Activated CD4-positive, alpha-beta memory T cell treated with anti-CD3 and anti-CD28 coated beads, Interleukin-2, amount 10 ng/mL, durations not matched to agents 7 days and 5 days (primary cell): ENCODE measurements at regions not wholly inside any gene's neighbourhood (a gene's known extent, or its start where the extent isn't known, plus 50 kb on each side); places are given as distances from the start of the nearest gene placed in this dataset.

ENCODE experiments used
- CTCF ChIA-PET: fragments of 350-600 bp; sonication (Branson Sonifier 250); formaldehyde crosslinking; loops from one replicate; lab custom pipeline; 2021; ENCODE audit warnings: antibody characterized with exemption, inconsistent platforms; lab: Charles Lee
- POLR2A ChIA-PET: fragments of 350-600 bp; sonication (Branson Sonifier 250); formaldehyde crosslinking; loops from one replicate; lab custom pipeline; 2021; ENCODE audit warnings: antibody characterized with exemption; lab: Charles Lee
- DNase-seq: peaks from one replicate; pipeline ENCODE4 v3.0.0-alpha.2; 2020
- H3K27ac Mint-ChIP-seq: one replicate; pipeline ENCODE4 v1.8.0; 2021; ENCODE audit warnings: mild to moderate bottlenecking, mixed read lengths
- H3K27me3 Mint-ChIP-seq: one replicate; pipeline ENCODE4 v1.8.0; 2021; ENCODE audit warnings: mixed read lengths
- H3K36me3 Mint-ChIP-seq: one replicate; pipeline ENCODE4 v1.8.0; 2021; ENCODE audit warnings: low read depth, mixed read lengths
- H3K4me1 Mint-ChIP-seq: one replicate; pipeline ENCODE4 v1.8.0; 2021; ENCODE audit warnings: mixed read lengths
- H3K4me3 Mint-ChIP-seq: one replicate; pipeline ENCODE4 v1.8.0; 2021; ENCODE audit warnings: mild to moderate bottlenecking, mixed read lengths
- H3K9me3 Mint-ChIP-seq: one replicate; pipeline ENCODE4 v1.8.0; 2021; ENCODE audit warnings: mixed read lengths

- no peak overlapping the region for H3K4me3 Mint-ChIP-seq
- POLR2A ChIA-PET = no interaction called here
Observed at GRCh38 chr16:54351171-54351570, 64.6 kb upstream of the IRX3 start.

DNA sequence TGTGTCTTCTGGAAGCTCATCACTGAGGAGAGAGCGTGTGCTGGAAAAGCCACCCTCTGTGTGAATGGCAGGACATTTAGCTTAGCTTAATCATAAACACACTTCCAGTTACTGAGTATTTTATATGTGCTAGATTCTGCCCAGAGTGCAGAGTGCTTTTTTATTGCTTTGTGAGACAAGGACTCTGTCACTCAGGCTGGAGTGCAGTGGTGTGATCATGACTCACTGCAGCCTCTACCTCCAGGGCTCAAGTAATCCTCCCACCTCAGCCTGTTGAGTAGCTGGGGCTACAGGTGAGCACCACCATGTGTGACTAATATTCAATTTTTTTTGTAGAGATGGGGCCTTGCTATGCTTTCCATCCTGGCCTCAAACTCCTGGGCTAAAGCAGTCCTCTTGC lies 61.4 kb upstream of the IRX3 start:
- ChIA-PET CTCF (no interaction called here), POLR2A (no interaction called here)
- no peak overlapping the region for H3K4me3 Mint-ChIP-seq
- H3K27me3 Mint-ChIP-seq = peaks cover 1% of the 10 kb centered on the region
- H3K4me1 Mint-ChIP-seq = no peaks in the 10 kb centered on the region
- H3K9me3 Mint-ChIP-seq = no peaks in the 10 kb centered on the region
- no peak overlapping the region for H3K27ac Mint-ChIP-seq
- DNase-seq = no peak
- H3K36me3 Mint-ChIP-seq = no peaks in the 10 kb centered on the region

More at GRCh38 chr16:54351171-54351570, 64.6 kb upstream of the IRX3 start:
- DNase-seq = no peak
- Mint-ChIP-seq H3K4me1 (no peaks in the 10 kb centered on the region), H3K36me3 (no peaks in the 10 kb centered on the region), H3K27ac (no peak overlapping the region), H3K27me3 (no peaks in the 10 kb centered on the region), H3K9me3 (no peaks in the 10 kb centered on the region)
- CTCF ChIA-PET = no interaction called here

DNA sequence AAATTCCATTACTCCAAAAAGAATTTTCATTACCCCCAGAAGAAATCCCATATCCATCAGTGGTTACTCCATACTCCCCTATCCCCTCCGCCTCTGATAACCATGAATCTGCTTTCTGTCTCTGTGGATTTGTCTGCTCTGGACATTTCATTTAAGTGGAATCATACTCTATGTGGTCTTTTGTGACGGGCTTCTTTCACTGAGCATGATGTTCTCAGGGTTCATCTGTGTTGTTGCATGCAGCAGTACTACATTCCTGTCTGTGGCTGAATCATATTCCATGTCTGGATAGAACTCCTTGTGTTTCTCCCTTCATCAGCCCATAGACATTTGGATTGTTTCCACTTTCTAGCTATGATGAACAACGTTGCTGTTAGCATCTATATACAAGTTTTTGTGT lies 59.5 kb upstream of the IRX3 start:
- POLR2A ChIA-PET = no interaction called here
- Mint-ChIP-seq H3K36me3 (no peaks in the 10 kb centered on the region), H3K27ac (no peak overlapping the region), H3K4me1 (no peaks in the 10 kb centered on the region), H3K9me3 (no peaks in the 10 kb centered on the region), H3K4me3 (no peak overlapping the region), H3K27me3 (peaks cover 1% of the 10 kb centered on the region)
- no peak for DNase-seq
- CTCF ChIA-PET = no interaction called here

GRCh38 chr16:54344646-54345630 lies 58.4 kb upstream of the IRX3 start:
- H3K4me3 Mint-ChIP-seq = no peak overlapping the region
- H3K27me3 Mint-ChIP-seq = peaks cover 1% of the 10 kb centered on the region
- CTCF ChIA-PET = no interaction called here
- DNase-seq = no peak
- H3K27ac Mint-ChIP-seq = no peak overlapping the region
- H3K9me3 Mint-ChIP-seq = no peaks in the 10 kb centered on the region
- POLR2A ChIA-PET = no interaction called here
- no peaks in the 10 kb centered on the region for H3K36me3 Mint-ChIP-seq
- H3K4me1 Mint-ChIP-seq = no peaks in the 10 kb centered on the region

- no peak overlapping the region for H3K27ac Mint-ChIP-seq
- H3K9me3 Mint-ChIP-seq = no peaks in the 10 kb centered on the region
- H3K36me3 Mint-ChIP-seq = no peaks in the 10 kb centered on the region
- no peaks in the 10 kb centered on the region for H3K4me1 Mint-ChIP-seq
- DNase-seq = no peak
- H3K27me3 Mint-ChIP-seq = peaks cover 1% of the 10 kb centered on the region
- CTCF ChIA-PET = no interaction called here
- POLR2A ChIA-PET = no interaction called here
- H3K4me3 Mint-ChIP-seq = no peak overlapping the region
Observed at GRCh38 chr16:54342966-54343365, 56.4 kb upstream of the IRX3 start.

DNA sequence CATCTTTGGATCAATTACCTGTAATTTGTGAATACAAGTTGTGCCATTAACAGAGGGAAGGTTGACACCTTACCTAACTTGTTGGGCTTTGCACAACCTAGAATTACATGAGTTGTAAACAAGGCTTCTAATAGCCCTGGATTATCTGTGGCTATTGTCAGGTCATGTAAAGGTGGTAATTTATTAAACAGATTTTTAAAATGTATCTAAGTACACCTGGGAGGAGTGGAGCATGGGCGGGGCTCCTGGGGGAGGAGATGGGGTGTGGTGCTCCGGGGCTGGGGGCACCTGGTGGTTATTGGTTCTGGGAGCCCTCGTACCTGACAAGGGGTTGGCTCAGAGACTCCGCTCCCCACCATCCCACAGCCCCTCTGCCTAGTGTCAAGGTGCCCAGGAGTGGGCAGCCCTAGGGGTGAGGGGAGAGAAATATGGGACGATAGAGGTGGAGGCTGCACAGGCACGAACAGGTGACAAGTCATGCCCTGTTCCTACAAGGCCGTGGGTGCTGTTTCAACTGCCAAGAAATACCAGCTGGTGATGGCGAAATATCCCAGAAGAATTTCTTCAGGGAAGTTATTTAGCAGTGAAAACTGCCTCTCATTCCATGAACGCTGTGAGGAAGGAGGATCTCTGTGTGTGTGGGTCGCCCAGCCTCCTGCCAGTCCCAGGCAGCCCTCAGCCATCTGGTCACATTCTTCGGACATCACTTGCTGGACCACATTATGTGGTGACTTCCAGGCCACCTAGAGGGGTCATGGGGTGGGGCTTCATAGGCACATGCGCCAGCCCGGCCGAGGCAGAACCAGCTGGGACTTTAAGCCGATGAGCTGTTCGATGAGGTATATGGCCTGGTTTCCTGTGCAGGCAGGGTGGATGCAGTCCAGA lies 55.5 kb upstream of the IRX3 start:
- H3K36me3 Mint-ChIP-seq = no peaks in the 10 kb centered on the region
- POLR2A ChIA-PET = no interaction called here
- no peaks in the 10 kb centered on the region for H3K4me1 Mint-ChIP-seq
- peaks cover 1% of the 10 kb centered on the region for H3K27me3 Mint-ChIP-seq
- no peak overlapping the region for H3K4me3 Mint-ChIP-seq
- no peaks in the 10 kb centered on the region for H3K9me3 Mint-ChIP-seq
- DNase-seq = no peak
- no peak overlapping the region for H3K27ac Mint-ChIP-seq
- CTCF ChIA-PET = no interaction called here

GRCh38 chr16:54340531-54340930 lies 53.9 kb upstream of the IRX3 start:
- H3K4me3 Mint-ChIP-seq = no peak overlapping the region
- H3K4me1 Mint-ChIP-seq = no peaks in the 10 kb centered on the region
- H3K36me3 Mint-ChIP-seq = no peaks in the 10 kb centered on the region
- H3K27me3 Mint-ChIP-seq = no peaks in the 10 kb centered on the region
- POLR2A ChIA-PET = no interaction called here
- CTCF ChIA-PET = no interaction called here
- no peak for DNase-seq
- H3K27ac Mint-ChIP-seq = no peak overlapping the region
- H3K9me3 Mint-ChIP-seq = no peaks in the 10 kb centered on the region

GRCh38 chr16:54336631-54337204 lies 50.1 kb upstream of the IRX3 start:
- no peak overlapping the region for H3K27ac Mint-ChIP-seq
- POLR2A ChIA-PET = no interaction called here

More at GRCh38 chr16:54336631-54337204, 50.1 kb upstream of the IRX3 start:
- CTCF ChIA-PET = no interaction called here
- Mint-ChIP-seq H3K36me3 (no peaks in the 10 kb centered on the region), H3K9me3 (no peaks in the 10 kb centered on the region), H3K4me1 (no peaks in the 10 kb centered on the region), H3K27me3 (peaks cover 5% of the 10 kb centered on the region), H3K4me3 (no peak overlapping the region)
- no peak for DNase-seq
